Caki2 (cell line): ENCODE measurements at regions not wholly inside any gene's neighbourhood (a gene's known extent, or its start where the extent isn't known, plus 50 kb on each side); places are given as distances from the start of the nearest gene placed in this dataset.

Source experiments
- DNase-seq: peaks from one replicate; pipeline ENCODE4 v3.0.0-alpha.2; 2015; ENCODE audit warnings: low read depth
- in situ Hi-C: cut with HindIII; loops from 2 replicates; pipeline ENCODE4 v1.10.0; 2016; ENCODE audit warnings: low sequenced_read_pairs, low pct_unique_long_range_greater_than_20kb, mixed read lengths

GRCh38 chr2:222795450-222796357, 65.1 kb upstream of the ACSL3 start:
- no peak for DNase-seq
- in situ Hi-C loops, result no loop called here

- no peak for DNase-seq
- in situ Hi-C loops, result no loop called here
Observed at GRCh38 chr2:222796413-222797103, 64.3 kb upstream of the ACSL3 start.

- in situ Hi-C loops, result no loop called here
- peak; percentile 29 for DNase-seq
Observed at GRCh38 chr2:222797261-222797660, 63.6 kb upstream of the ACSL3 start.

- DNase-seq, result no peak
- in situ Hi-C loops, result no loop called here
Observed at GRCh38 chr2:222797871-222798270, 63.0 kb upstream of the ACSL3 start.

- DNase-seq, result no peak
- in situ Hi-C loops, result no loop called here
Observed at GRCh38 chr2:222798528-222798927, 62.3 kb upstream of the ACSL3 start.

GRCh38 chr2:222799262-222799918, 61.4 kb upstream of the ACSL3 start:
- no peak for DNase-seq
- in situ Hi-C loops, result no loop called here

- in situ Hi-C loops, result no loop called here
- no peak for DNase-seq
Observed at GRCh38 chr2:222802514-222803196, 58.2 kb upstream of the ACSL3 start.

- no peak for DNase-seq
- in situ Hi-C loops, result no loop called here
Observed at GRCh38 chr2:222804351-222804750, 56.5 kb upstream of the ACSL3 start.

GRCh38 chr2:222805591-222806304, 55.1 kb upstream of the ACSL3 start:
- DNase-seq, result no peak
- in situ Hi-C loops, result no loop called here

GRCh38 chr2:222806526-222807137, 54.2 kb upstream of the ACSL3 start:
- no peak for DNase-seq
- in situ Hi-C loops, result no loop called here

- in situ Hi-C loops, result no loop called here
Observed at GRCh38 chr2:222807431-222807830, 53.4 kb upstream of the ACSL3 start.

GRCh38 chr2:222809582-222809981, 51.3 kb upstream of the ACSL3 start:
- no peak for DNase-seq
- in situ Hi-C loops, result no loop called here

More at GRCh38 chr2:222807431-222807830, 53.4 kb upstream of the ACSL3 start:
- DNase-seq, result no peak

GRCh38 chr2:222810044-222810443, 50.8 kb upstream of the ACSL3 start:
- in situ Hi-C loops, result no loop called here
- no peak for DNase-seq
